ENCODE measurements at regions not wholly inside any gene's neighbourhood (a gene's known extent, or its start where the extent isn't known, plus 50 kb on each side); places are given as distances from the start of the nearest gene placed in this dataset.

DNA sequence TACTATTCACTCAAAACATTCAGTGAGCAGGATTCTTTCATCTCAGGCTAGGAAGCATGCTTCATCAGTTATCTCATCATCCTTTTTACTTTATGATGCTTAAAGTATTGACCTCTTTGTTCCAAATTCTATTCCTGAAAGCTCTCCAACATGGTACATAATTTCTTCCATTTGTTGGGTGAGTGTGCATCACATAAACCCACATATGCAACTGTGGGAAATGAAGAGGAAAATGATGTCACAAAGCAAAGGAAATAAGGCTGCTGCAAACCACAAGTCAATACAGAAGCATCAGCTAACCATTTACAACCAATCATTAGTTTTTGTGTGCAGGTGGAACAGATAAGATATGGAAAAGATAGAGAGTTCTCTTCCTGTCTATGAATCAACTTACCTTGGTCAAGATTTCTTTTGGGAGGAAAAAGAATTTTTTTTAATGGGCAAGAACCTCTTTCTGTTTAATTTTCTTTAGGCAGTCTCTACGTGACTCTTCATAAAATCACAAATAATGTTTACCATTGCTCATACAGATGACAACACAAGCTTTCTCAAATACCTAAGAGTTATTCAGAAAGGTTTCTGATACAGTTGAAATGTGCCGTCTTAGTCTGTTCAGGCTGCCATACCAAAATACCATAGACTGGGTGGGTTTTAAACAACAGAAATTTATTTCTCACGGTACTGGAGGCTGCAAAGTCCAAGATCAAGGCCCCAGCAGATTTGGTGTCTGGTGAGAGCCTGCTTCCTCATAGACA, 259.9 kb downstream of the ADGRG6 start:
- DNase-seq, result no peak

DNA sequence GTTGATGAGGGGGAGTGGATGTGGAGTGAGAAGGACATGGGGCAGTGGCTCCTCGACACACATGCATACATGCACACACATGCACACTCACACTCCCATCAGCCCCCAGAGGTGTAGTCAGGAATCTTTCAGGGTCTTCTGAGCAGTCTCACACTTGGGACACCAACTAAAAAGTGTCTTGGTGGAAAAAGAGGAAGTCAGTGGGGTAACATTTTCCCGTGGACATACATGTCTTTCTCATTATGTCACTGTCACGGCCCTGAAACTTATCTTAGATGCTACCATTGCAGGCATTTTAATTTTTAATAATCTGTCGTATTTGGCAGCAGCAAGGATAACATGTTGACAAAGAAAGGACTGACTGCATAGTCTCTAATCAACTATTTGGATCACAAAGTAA, 261.1 kb downstream of the ADGRG6 start:
- DNase-seq, result no peak

DNA sequence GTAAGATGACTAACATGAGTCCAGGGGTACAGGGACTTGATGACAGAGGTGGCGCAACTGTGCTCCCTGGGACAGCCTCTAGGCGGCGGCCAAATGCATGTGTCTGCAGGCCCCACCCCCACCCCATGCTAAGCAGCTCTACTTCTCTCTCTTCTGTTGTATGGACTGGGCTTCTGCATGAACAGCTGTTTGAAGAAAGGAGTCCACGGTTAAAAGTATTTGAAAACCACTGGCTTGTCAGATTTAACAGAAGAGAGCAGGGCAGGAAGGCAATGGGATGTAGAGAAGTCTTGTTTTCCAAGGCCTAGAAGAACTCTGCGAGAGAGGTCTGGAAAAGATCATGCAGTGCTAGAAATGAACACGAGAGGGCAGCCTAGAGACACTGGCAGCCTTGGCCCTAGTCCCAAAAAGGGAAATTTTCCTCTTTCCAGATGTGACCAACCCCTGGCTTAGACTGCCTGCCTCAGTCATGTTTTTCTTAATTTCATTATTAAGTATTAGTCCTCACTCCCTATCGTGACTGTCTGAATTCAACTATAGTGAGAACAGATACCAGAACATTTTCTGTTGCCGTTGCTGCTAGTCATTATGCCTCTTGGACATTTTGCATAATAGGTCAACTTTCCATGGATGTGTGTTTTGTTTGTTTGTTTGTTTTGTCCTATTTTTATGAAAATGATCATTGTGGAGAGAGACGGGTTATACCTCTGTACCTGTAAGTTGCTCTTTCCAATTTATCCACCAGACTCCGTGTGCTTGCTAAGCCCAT, 265.0 kb downstream of the ADGRG6 start:
- peak; percentile 77 for DNase-seq

DNA sequence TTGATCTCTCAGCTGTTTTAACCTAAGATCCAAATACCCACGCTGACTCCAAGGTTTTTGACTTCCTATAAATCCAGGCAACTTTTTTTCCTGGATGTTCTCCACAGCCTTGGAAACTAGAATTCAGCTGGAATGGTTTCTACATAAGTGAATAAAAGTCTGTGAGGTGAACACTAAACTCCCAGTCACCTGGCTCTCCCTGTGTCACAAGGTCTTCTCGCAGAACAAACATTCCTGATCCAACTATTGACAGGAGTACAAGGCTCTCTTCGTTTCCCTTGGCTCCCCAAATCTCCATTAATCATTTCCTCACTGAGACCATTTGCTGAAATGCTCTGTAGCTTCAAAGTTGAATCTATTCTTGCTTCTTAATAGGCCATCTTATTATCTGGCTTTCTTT, 265.7 kb downstream of the ADGRG6 start:
- DNase-seq, result peak; percentile 63

DNA sequence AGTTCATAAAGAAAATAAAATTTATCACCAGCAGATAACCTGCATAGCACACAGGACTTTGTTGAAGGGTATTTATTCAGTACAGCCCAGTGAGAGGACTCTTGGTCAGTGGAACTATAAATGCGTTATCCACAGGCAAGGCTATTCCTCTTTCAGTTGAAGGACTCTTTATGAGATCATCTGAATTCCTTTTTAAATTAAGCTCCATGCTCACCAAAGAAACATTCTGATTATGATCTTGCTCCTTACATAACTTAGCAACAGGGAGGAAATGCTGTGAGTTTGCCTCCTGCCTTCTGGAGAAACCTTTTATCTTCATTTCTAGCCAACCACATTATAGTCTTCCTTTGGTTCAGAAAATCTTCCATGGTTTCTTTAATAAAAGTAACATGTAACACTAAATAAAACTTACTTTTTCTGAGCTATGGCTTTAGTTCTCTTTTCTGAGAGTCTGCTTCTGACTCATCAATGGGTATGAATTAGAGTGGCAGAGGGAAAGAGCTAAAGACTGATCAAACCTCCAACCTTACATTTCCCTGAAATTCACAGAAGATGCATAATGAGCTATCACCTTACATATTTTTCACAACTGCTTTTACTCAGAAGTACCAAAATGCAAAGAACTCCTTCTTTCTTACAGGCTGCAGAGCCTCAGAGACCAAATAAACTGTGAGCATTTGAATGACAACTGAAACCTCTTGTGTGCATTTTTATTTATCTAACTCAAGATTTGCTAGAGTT, 267.2 kb downstream of the ADGRG6 start:
- no peak for DNase-seq

DNA sequence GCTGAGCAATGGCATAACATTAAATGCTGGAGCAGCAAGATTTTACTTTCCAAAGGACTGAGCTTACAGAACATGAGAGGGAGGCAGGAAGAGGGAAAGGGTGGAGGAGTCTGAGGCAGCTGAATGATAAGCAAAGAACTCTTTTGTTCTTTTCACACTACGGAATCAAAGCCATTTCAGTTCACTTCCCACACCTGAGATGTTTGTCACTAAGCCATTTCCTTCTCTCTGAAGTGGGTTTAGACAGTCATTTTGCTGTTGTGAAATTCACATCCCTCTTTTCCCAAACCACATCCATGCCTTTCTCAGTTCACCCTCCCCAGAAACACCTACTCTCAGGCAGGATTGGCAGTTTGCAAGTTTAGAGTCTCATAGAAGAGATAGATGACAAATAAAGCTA, 267.9 kb downstream of the ADGRG6 start:
- no peak for DNase-seq

DNA sequence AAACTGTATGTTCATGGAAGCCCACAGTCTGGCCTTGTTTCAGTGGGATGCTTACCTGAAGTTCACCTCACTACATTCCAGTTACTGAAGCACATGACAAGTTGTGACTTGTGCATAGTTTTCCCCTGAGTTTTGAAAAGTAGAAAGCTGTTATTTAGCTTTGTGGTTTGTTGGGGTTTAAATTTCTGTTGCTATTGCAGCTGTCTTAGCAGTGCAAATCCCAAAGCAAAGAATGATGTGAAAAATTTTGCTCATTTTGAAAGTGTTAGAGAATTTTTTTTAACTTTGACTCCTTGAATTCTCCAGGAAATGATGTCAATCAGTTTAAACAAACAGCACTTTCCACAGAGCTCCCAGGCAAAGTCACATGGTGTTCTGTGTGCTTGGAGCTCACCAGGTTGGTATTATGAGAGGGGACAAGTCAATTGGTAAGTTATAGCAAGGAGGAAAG, 268.4 kb downstream of the ADGRG6 start:
- no peak for DNase-seq

DNA sequence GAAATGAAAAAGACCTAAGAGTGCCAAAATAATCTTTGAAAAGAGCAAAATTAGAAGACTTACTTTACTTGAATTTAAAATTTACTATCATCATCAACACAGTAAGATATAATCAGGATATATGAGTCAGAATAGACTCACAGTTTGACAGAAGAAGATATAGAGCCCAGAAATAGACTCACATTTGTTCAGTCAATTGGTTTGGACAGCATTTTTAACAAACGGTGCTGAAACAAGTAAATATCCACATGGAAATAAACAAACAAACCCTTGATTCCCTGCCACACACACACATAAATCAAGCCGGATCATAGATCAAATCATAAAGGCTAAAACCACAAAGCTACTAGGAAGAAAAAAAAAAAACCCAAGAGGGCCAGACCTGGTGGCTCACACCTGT, 291.1 kb downstream of the ADGRG6 start:
- DNase-seq, result no peak

DNA sequence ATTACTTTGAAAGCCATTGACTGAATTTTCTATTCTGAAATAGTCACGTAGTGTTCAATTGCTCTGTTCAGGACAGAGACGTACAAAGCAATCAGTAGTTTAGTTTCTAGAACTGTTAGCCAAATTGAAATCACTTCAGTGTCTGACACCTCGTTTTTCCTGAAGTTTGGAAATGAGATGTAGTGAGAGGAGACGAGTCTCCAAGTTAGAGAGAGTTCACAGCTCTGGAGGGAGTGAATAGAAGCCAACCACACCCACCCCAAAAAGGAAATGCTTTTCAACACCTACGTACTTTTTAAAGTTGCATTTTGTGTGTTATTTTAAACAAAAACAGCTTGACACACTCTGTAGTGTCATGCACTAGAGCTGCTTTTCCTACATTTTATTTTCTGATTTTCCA, 296.0 kb downstream of the ADGRG6 start:
- DNase-seq, result no peak

DNA sequence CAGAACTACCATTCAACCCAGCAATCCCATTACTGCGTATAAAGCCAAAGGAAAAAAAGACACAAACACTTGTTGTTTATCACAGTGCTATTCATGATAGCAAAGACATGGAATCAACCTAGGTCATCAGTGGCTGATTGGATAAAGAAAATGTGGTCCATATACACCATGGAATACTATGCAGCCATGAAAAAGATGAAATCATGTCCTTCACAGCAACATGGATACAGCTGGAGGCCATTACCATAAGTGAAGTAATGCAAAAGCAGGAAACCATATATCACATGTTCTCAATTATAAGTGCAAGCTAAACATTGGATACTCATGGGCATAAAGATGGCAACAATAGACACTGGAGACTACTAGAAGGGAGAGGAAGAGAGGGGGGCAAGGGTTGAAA, 299.6 kb downstream of the ADGRG6 start:
- DNase-seq, result no peak

DNA sequence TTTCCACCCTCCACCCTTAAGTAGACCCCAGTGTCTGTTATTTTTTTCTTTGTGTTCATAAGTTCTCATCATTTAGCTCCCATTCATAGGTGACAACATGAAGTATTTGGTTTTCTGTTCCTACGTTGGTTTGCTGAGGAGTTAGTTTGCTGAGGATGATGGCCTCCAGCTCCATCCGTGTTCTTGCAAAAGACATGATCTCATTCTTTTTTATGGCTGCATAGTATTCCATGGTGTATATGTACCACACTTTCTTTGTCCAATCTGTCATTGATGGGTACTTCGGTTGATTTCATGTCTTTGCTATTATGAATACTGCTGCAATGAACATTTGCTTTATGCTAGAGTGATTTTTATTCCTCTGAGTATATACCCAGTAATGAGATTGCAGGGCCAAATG, 301.2 kb downstream of the ADGRG6 start:
- DNase-seq, result no peak

DNA sequence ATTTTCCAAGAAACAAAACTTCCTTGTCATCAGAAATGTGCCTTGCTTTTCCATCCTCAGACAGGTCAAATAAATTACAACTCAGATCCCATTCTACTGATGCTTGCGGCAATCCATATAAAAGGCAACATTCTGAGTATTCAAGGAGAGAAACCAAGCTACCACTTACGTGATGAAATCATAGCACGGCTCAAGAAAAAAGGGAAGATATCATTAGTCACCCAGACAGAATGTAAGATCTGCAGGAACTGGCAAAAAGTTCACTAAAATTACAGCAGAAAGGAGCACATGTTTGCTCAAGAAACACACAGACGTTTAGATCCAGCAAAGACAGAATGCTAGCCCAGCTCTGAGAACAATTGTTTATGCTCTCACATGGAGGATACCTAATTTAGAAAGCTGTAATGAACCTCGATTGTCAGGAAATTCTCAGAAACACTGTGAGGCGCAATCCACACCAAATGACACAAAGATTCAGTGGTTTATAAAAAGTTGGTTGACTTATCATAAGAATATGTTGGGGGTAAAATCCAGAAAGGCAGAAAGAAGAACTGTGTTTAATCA, 304.2 kb downstream of the ADGRG6 start:
- no peak for DNase-seq

DNA sequence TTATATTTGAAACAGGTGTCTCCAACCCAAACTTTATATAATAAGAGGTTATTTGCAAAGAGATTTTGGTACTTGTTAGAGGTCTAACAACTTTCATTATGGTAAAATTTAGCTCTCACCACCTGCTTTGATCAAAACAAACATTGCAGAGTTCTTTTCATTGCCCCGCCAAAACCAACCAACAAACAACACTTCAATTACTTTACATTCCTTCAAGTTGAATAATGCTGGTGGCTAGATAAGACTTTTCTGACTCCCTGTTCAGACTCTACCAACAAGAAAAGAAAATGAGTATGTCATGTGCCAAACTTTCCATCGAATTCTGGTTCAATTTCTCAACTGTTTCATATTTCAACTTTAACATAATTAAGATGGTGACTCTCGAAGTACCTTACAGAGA, 311.1 kb downstream of the ADGRG6 start:
- no peak for DNase-seq

DNA sequence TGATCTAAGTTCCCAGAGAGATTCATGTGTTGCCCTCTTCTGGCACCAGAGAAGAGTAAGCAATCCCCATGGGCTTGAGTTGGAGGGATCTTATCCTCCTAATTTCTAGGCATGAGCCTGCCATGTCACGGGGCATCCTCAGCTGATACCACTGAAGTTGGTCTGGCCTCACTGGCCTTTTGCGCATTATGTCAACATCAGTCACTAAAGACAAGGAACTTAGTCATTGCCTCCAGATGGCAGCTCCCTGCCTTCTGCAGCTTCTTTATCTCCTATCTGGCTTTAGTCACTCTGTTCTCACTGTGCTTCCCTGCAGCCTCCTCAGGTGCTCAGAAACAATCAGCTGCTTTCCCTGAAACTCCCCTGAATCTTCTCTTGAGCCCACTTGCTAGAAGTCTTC, 312.2 kb downstream of the ADGRG6 start:
- DNase-seq, result no peak

DNA sequence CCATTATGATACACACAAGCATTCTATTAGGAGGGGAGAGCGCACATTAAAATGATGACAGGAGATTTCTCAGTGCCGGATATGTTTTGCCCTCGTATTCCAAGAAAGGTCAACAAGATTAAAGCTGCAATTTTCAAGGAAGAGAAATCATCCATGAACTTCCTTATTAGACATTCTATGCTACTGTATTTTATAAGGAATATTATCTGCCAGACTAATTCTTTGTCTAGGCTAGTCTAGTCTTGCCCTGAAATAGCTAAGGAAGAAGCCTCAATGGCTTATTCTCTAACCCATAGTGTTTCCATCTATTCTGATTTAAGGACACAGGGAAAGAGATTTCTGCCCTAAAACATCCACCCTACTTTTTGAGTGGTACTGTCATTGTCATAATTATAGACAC, 315.4 kb downstream of the ADGRG6 start:
- no peak for DNase-seq

DNA sequence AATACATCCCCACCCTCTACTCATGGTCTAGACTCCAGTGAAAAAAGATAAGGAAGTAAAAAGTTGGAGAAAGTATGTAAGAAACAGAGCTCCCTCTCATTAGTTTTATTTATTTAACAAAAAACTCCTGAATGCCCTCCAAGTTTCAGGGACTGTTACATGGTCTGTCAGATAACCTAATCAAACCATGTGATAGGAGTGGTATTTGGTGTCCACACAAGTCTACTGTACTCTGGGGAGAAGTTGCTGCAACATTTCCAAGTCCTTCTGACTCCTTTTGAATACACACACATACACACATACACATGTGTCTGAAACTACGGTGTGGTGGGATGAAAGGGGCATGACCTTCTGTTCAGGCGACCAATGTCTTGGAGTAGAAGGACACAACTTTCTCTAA, 320.0 kb downstream of the ADGRG6 start:
- DNase-seq, result no peak

DNA sequence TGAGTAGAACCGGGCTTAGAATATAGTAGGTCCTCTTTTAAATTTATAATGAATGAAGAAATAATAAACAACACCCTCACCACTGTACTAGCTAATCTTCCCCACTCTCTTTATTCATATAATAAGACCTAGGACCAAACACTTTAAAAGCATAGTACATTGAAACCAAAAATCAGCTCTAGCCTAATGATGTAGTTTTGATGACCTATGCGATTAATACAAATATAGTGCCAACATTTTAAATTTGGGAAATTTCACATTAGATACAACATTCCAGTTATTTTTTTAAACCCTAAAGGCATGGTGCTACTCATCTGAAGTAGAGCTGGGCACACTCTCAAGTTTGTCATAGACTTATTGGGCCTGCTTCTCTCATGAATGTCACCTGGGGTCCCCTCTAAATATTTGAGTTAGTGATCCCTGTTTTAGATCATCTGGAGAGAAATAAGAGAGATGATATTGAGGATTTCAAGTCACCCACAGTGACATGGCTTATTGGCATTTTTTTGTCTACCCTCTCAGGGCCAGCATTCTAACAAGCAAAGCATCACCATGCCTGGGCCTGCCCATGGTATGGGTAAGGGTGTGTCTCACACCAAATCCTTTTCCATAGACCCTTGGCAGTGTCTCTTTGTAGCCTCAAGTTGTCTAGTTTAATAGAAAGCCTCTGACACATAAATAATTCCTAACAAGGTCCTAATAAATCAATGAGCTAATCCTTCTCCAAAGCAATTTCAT, 319.8 kb downstream of the HIVEP2 start:
- DNase-seq, result no peak

DNA sequence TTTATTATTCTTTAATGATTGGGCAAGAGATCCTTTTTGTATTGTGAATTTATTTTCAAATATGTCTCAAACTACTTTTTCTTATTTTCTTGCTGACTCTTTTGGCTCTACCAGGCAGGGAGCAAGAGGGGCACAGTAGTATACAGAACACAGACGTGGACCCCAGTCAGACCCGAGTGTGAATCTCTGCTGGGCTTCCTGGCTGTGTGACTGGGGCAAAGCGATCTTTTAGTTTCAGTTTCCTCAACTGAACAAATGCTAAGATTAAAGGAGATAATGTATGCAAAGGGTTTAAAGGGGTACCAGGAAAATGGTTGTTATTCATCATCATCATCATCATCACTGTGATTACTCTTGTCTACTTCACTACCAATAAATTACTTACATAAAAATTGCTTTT, 317.5 kb downstream of the HIVEP2 start:
- DNase-seq, result no peak

DNA sequence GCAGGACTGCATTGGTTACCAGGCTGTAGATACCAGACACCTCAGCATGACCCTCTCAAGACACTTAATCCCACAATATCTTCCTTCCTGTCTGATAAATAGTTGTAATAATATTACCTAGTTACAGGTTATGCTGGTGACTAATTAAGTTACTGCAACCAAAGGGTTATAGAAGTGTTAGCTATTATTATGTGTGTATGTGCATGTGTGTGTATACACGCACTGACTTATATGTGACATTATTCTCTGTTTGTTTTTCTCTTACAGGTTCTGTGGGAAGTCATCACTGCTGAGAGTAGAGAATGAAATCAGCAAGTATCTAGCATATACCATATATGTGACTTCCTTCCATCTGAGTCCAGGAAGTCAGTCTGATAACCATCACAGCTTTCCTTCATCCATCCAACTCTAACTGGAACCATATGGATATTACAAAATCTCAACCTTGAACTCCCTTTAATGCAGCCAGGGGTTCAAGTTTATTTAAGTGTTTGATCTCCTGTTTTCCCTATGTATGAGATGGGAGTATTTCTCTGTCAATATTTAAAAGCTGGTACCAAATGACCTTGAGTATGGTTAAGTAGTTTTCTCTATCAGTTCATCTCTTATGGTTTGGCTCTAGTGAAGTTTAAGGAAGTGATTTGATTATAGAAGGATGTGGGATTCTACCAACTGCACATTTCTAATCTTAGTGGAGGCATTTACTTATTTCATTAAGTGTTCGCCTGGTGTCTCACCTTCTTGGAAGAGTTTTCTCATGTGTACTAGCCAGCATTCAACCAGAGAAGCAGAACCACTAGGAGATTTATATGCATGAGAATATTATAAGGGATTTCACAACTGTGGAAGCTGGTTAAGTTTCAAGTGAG, 313.2 kb downstream of the HIVEP2 start:
- DNase-seq, result no peak

DNA sequence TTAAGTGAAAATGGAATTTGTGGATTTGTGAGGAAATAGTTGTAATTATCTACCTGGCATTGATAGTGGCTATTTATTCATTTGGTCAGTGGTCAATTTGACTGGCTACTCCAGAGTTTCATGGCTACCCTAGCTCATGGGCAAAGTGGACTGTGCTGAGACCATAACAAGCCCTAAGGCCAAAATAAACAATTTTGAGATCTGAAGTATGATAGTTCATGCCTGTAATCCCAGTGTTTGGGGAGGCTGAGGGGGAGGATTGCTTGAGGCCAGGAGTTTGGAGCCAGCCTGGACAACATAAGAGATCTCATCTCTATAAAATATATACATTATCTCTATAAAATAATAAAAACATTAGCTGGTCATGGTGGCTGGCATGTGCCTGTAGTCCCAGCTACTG, 311.7 kb downstream of the HIVEP2 start:
- DNase-seq, result no peak

DNA sequence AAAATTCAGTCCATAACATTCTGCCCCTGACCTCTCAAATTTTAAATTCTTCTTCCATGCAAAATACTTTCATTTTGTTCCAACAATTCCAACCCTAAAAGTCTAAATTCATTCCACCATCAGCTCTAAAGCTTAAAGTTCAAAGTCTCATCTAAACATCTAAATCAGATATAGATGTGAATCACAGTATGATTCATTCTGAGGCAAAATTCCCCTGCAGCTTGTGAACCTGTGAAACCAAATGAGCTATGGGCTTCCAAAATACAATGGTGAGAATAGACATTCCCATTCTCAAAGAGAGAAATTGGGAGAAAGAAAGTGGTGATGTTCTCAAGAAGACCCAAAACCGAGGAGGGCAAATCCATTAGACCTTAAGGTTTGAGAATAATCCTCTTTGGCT, 309.8 kb downstream of the HIVEP2 start:
- DNase-seq, result no peak
